SK-N-DZ (cell line): ENCODE measurements at regions not wholly inside any gene's neighbourhood (a gene's known extent, or its start where the extent isn't known, plus 50 kb on each side); places are given as distances from the start of the nearest gene placed in this dataset.

Source experiments
- DNase-seq: peaks from one replicate; pipeline ENCODE4 v3.0.0-alpha.2; 2015; ENCODE audit warnings: low spot score

GRCh38 chr12:93944911-93945310, 203.5 kb upstream of the PLXNC1 start:
- DNase-seq = no peak

DNA sequence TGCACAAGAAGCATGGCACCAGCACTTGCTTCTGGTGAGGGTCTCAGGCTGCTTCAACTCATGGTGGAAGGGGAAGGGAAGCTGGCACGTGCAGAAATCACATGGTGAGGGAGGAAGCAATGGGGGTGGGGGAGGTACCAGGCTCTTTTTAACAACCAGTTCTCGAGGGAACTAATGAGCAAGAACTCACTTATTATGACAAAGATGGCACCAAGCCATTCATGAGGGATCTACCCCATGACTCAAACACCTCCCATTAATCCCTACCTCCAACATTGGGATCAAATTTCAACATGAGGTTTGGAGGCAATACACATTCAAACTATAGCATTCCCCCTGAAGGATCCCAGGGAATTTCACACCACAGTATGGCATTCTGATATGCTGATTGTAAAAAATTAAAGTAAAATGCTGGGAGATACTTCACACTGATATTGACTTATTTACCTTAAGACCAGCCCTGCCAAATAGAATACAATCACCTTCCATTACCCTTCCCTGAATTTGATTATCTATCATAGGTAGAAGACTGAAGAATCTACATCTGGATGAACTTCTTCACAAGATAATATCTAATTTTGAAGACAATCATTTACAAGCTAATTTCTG, 201.7 kb upstream of the PLXNC1 start:
- DNase-seq = no peak

DNA sequence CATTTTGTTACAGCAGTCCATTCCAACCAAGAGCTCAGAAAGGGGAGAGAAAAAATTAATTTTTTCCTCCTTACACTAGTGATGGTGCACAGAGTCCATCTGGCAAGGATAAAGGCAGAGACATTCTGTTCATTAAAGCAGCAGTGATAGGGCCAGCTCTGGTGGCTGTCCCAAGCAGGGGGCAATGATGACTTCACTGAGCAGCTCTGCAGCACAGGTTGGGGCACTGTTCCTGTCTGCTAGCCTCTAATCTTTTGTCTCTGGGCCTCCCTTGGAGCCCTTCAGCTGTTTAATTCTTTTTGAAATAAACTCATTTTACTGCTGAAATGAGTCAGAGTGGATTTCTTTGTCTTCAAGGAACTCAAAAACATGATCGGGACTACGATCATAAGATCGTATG, 200.9 kb upstream of the PLXNC1 start:
- DNase-seq = no peak

DNA sequence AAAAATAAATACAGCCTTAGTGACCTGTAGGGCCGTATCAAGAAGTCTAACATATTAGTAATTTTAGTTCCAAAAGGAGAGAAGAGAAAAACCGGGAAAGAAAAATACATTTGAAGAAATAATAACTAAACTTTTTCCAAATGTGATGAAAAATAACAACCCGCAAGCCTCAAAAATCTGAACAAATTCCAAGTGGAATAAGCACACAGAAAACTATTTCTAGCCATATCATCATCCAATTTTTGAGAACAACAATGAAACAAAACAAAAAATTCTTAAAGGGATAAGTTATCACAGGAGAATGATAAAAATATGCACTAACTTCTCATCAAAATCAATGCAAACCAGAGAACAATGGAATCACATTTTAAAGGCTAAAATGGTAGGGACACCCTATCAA, 198.1 kb upstream of the PLXNC1 start:
- DNase-seq = no peak

- no peak for DNase-seq
Observed at GRCh38 chr12:93954166-93955112, 193.9 kb upstream of the PLXNC1 start.

DNA sequence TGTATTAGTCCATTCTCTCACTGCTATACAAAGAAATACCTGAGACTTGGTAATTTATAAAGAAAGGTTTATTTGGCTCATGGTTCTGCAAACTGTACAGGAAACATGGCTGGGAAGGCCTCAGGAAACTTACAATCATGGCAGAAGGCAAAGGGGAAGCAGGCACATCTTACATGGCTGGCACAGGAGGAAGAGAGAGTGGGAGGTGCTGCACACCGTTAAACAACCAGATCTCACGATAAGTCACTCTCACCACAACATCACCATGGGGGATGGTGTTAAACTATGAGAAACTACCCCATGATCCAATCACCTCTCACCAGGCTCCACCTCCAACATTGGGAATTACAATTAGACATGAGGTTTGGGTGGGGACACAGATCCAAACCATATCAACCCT, 191.8 kb upstream of the PLXNC1 start:
- no peak for DNase-seq

DNA sequence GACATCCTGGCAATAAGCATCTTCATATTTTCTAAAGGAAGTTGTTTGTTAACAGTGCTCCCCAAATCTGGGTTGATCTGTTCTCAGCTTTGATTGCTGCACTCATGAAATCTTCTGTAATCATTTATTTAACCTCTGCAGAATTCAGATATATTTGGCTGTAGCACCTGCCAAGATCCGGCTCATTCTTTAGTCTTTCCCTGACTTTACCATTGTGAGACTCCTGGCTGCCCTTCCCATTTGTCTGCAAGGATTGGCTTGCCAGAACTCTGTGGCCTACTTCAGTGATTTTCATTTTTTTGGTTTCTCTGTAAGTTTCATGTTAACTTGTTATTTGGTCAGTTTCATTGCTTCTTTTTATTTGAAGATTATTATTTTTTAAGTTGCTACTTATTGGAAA, 191.2 kb upstream of the PLXNC1 start:
- DNase-seq = no peak

- DNase-seq = no peak
Observed at GRCh38 chr12:93957870-93958269, 190.5 kb upstream of the PLXNC1 start.

DNA sequence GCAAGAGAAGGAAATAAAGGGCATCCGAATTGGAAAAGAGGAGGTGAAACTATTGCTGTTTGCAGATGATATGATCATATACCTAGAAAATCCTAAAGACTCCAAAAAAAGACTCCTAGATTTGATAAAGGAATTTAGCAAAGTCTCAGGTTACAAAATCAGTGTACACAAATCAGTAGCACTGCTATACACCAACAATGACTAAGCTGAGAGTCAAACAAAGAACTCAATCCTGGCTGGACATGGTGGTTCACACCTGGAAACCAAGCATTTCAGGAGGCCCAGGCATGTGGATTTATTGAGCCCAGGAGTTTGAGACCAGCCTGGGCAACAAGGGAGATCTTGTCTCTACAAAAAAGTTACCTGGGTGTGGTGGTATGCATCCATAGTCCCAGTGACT, 188.7 kb upstream of the PLXNC1 start:
- DNase-seq = no peak

DNA sequence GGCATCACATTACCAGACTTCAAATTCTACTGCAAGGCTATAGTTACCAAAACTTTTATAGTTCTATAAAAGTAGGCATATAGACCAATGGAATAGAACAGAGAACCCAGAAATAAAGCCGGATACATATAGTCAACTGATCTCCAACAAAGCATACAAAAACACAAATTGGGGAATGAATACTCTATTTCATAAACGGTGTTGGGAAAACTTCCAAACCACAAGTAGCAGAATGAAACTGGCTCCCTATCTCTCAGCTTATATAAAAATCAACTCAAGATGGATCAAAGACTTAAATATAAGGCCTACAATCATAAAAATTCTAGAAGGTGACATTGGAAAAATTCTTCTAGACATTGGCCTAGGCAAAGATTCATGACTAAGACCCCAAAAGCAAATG, 187.9 kb upstream of the PLXNC1 start:
- no peak for DNase-seq

DNA sequence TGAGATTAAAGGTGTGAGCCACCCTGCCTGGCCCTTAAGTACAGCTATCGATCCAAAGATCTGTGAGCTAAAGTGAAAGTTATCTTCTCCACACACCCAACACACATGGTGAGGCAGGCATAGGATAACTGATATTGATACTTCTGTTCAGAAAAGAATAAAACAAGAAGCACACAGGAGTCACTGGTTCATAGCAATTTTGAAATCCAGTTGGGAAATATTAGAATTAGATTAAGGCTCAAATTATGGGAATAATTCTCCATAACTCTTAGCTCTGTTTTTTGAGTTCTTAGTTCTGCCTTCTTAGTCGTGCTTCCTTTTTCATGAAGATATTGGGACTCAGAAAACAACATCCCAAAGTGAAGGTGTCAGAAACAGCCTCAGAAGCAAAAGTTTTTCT, 186.0 kb upstream of the PLXNC1 start:
- DNase-seq = no peak

- no peak for DNase-seq
Observed at GRCh38 chr12:93964936-93965335, 183.4 kb upstream of the PLXNC1 start.

GRCh38 chr12:93966516-93967133, 181.8 kb upstream of the PLXNC1 start:
- no peak for DNase-seq

- DNase-seq = no peak
Observed at GRCh38 chr12:93967454-93967853, 180.9 kb upstream of the PLXNC1 start.

- DNase-seq = no peak
Observed at GRCh38 chr12:93968536-93969285, 179.7 kb upstream of the PLXNC1 start.

GRCh38 chr12:93970900-93971688, 177.3 kb upstream of the PLXNC1 start:
- DNase-seq = peak; percentile 9

- no peak for DNase-seq
Observed at GRCh38 chr12:93972411-93973208, 175.8 kb upstream of the PLXNC1 start.

DNA sequence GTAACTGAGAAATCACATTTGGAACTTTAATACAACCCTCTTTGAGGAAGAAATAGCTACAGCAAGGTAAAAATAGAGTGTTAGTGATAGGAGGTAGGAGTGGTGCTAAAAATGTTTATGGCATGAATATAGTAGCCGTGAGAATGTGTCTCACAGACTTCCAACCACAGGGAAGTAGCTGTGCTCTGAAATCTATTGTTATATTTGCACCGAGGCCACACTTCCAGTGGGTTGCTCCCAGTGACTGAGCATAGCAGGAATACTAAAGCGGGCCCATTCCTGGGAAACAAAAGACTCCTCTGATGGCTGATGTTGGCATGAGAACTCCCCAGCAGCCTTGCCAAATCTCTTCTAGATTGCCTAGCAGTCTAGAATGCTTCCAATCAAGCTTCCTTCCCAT, 174.1 kb upstream of the PLXNC1 start:
- no peak for DNase-seq

GRCh38 chr12:93976024-93976423, 172.4 kb upstream of the PLXNC1 start:
- DNase-seq = no peak

GRCh38 chr12:93977081-93977480, 171.3 kb upstream of the PLXNC1 start:
- DNase-seq = no peak
